GM23248 (cell line): ENCODE measurements at regions not wholly inside any gene's neighbourhood (a gene's known extent, or its start where the extent isn't known, plus 50 kb on each side); places are given as distances from the start of the nearest gene placed in this dataset.

ENCODE experiments used
- EZH2 ChIP-seq: fragments of 200-600 bp; sonication (generic); IDR thresholded peaks from 2 replicates; pipeline ENCODE4 v1.6.1; 2018; ENCODE audit warnings: antibody characterized with exemption, mild to moderate bottlenecking; ENCODE audit not compliant: insufficient read depth, poor library complexity, severe bottlenecking
- EZH2phosphoT487 ChIP-seq: fragments of 200-600 bp; sonication (generic); IDR thresholded peaks from 2 replicates; pipeline ENCODE4 v1.6.1; 2018; ENCODE audit warnings: antibody characterized with exemption, moderate library complexity, mild to moderate bottlenecking, low read depth; ENCODE audit not compliant: insufficient read depth

- no peak for TF ChIP-seq EZH2phosphoT487
- TF ChIP-seq EZH2: no peak
These were observed 545.0 kb upstream of the TBL1XR1 start for GRCh38 chr3:177742273-177742672.
